Fibroblast of lung (primary cell): ENCODE measurements at regions not wholly inside any gene's neighbourhood (a gene's known extent, or its start where the extent isn't known, plus 50 kb on each side); places are given as distances from the start of the nearest gene placed in this dataset.

ENCODE experiments used
- DNase-seq, 2 donors: peaks; one replicate each; pipeline versions ENCODE4 v3.0.0 to v3.0.0-alpha.2; 2010; ENCODE audit warnings: low read depth in 2 of 2
- H2AFZ ChIP-seq: 2 replicates; pipeline ENCODE4 v1.5.1; 2012; ENCODE audit warnings: low read length, control low read depth, inconsistent platforms
- H3K27ac ChIP-seq: 2 replicates; pipeline ENCODE4 v1.5.1; 2011; ENCODE audit warnings: low read length, control low read depth; ENCODE audit not compliant: insufficient read depth
- H3K27me3 ChIP-seq: 2 replicates; pipeline ENCODE4 v1.5.1; 2011; ENCODE audit warnings: mild to moderate bottlenecking, low read length; ENCODE audit not compliant: control insufficient read depth, insufficient read depth
- H3K36me3 ChIP-seq: 2 replicates; pipeline ENCODE4 v1.5.1; 2011; ENCODE audit warnings: low read length; ENCODE audit not compliant: control insufficient read depth, insufficient read depth
- H3K4me1 ChIP-seq: 2 replicates; pipeline ENCODE4 v1.5.1; 2011; ENCODE audit warnings: low read length; ENCODE audit not compliant: control insufficient read depth, insufficient read depth; ENCODE audit errors: extremely low read depth
- H3K4me2 ChIP-seq: 2 replicates; pipeline ENCODE4 v1.5.1; 2011; ENCODE audit warnings: low read length, control low read depth; ENCODE audit not compliant: insufficient read depth; ENCODE audit errors: extremely low read depth
- H3K4me3 ChIP-seq, 4 experiments: fragments of 200-600 bp in 1 of 4; sonication (generic) in 1 of 4; replicated peaks in 1 of 4; 2 replicates each; pipeline ENCODE4 v1.5.1; 2011 to 2016; ENCODE audit warnings: low read length in 4 of 4, low read depth in 3 of 4, mild to moderate bottlenecking in 3 of 4, control low read depth in 2 of 4, inconsistent platforms in 1 of 4, mixed read lengths in 1 of 4; ENCODE audit not compliant: insufficient read depth in 1 of 4; ENCODE audit errors: control extremely low read depth in 1 of 4
- H3K79me2 ChIP-seq: 2 replicates; pipeline ENCODE4 v1.5.1; 2012; ENCODE audit warnings: mild to moderate bottlenecking, low read length, inconsistent platforms; ENCODE audit not compliant: control insufficient read depth, insufficient read depth
- H3K9ac ChIP-seq: 2 replicates; pipeline ENCODE4 v1.5.1; 2011; ENCODE audit warnings: mild to moderate bottlenecking, low read length, control low read depth; ENCODE audit not compliant: insufficient read depth
- H3K9me3 ChIP-seq: 2 replicates; pipeline ENCODE4 v1.5.1; 2012; ENCODE audit warnings: low read depth, low read length; ENCODE audit not compliant: control insufficient read depth, insufficient read depth
- H4K20me1 ChIP-seq: 2 replicates; pipeline ENCODE4 v1.5.1; 2011; ENCODE audit warnings: low read length; ENCODE audit not compliant: control insufficient read depth, insufficient read depth; ENCODE audit errors: extremely low read depth
- EZH2 ChIP-seq: IDR thresholded peaks from 2 replicates; pipeline ENCODE4 v1.5.1; 2012; ENCODE audit warnings: low read length, control low read depth, mild to moderate bottlenecking; ENCODE audit errors: missing control alignments
- TF ChIP-seq, protein P1 (sequence below), 2 donors: IDR thresholded peaks in 1 of 2; conservative IDR thresholded peaks in 1 of 2; 1 replicate in 1 of 2; 2 replicates in 1 of 2; pipeline ENCODE4 v1.5.1; 2011 to 2012; ENCODE audit warnings: low read length in 2 of 2, control low read depth in 1 of 2, inconsistent platforms in 1 of 2, low read depth in 1 of 2, mild to moderate bottlenecking in 1 of 2

DNA sequence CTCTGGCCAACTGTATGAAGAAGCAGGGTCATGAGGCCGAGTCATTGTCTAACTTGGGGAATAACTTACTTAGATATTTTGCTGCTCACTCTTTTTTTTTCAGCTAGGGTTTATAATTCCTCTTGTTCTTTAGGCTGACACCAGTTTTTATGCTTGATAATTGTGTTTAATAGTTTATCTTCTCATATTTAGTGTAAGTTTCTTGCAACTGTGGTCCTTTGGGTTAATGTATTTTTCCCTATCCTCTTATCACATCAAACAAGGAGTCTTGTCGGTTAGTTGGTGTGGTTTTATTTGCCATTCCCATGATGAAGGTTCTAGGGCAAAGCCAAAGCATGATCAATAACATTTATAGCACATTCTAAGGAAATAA, 204.6 kb downstream of the NUFIP1 start:
- no peak overlapping the region for H2AFZ ChIP-seq
- H3K9me3 ChIP-seq, result no peaks in the 10 kb centered on the region
- H3K36me3 ChIP-seq, result no peaks in the 10 kb centered on the region
- no peak overlapping the region for H3K9ac ChIP-seq
- H3K4me1 ChIP-seq, result no peaks in the 10 kb centered on the region
- TF ChIP-seq, protein P1, sequence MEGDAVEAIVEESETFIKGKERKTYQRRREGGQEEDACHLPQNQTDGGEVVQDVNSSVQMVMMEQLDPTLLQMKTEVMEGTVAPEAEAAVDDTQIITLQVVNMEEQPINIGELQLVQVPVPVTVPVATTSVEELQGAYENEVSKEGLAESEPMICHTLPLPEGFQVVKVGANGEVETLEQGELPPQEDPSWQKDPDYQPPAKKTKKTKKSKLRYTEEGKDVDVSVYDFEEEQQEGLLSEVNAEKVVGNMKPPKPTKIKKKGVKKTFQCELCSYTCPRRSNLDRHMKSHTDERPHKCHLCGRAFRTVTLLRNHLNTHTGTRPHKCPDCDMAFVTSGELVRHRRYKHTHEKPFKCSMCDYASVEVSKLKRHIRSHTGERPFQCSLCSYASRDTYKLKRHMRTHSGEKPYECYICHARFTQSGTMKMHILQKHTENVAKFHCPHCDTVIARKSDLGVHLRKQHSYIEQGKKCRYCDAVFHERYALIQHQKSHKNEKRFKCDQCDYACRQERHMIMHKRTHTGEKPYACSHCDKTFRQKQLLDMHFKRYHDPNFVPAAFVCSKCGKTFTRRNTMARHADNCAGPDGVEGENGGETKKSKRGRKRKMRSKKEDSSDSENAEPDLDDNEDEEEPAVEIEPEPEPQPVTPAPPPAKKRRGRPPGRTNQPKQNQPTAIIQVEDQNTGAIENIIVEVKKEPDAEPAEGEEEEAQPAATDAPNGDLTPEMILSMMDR (conservative IDR thresholded peaks at IDR 0.05 in 1 of 2, IDR thresholded peaks at IDR 0.05 in 1 of 2; ENCODE audit: low read depth in 1 of 2, low read length in 2 of 2), result no peak
- TF ChIP-seq EZH2, result no peak
- no peaks in the 10 kb centered on the region for H3K27me3 ChIP-seq
- H3K27ac ChIP-seq, result no peak overlapping the region
- DNase-seq, result no peak
- H3K4me3 ChIP-seq, result no peak overlapping the region
- H3K4me2 ChIP-seq, result no peak overlapping the region
- no peaks in the 10 kb centered on the region for H4K20me1 ChIP-seq
- no peaks in the 10 kb centered on the region for H3K79me2 ChIP-seq

DNA sequence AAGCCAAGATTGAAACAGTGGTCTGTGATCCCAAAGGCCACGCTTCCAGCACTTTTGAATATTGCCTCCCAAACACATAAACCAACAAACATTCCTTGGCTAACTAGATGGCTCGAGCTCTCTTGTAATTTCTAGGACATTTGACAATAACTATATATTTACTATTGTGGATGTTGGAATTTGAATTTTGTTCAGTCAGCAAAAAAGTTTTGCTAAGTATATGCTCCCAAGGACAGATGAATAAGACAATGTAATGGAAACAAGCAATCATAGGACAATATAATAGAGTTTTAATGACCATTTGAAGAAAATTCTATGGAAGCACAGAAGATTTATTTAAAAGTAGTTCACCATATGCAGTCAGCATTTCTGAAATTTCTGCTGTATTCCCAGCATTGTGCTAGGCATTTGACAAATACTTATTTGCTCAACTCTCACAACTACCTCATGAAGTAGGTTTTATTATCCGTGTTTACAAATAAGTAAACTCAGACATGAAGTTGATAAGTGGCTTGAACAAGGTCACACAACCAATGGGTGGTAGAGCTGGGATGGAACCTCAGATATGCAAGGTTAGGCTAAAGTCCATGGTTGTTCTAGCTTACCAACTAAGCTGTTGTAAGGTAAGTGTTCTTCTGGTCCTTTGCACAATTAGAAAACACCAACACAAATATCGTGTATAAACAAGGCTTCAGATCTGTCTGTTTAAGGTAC, 205.1 kb downstream of the NUFIP1 start:
- H3K4me3 ChIP-seq, result no peak overlapping the region
- no peaks in the 10 kb centered on the region for H3K79me2 ChIP-seq
- TF ChIP-seq, protein P1 (conservative IDR thresholded peaks at IDR 0.05 in 1 of 2, IDR thresholded peaks at IDR 0.05 in 1 of 2; ENCODE audit: low read depth in 1 of 2, low read length in 2 of 2), result no peak
- no peak for TF ChIP-seq EZH2
- H3K36me3 ChIP-seq, result no peaks in the 10 kb centered on the region
- H3K4me1 ChIP-seq, result no peaks in the 10 kb centered on the region
- H3K27ac ChIP-seq, result no peak overlapping the region
- no peaks in the 10 kb centered on the region for H4K20me1 ChIP-seq
- no peak overlapping the region for H3K4me2 ChIP-seq
- no peak overlapping the region for H3K9ac ChIP-seq
- H3K9me3 ChIP-seq, result no peaks in the 10 kb centered on the region
- H2AFZ ChIP-seq, result no peak overlapping the region
- no peaks in the 10 kb centered on the region for H3K27me3 ChIP-seq
- no peak for DNase-seq

DNA sequence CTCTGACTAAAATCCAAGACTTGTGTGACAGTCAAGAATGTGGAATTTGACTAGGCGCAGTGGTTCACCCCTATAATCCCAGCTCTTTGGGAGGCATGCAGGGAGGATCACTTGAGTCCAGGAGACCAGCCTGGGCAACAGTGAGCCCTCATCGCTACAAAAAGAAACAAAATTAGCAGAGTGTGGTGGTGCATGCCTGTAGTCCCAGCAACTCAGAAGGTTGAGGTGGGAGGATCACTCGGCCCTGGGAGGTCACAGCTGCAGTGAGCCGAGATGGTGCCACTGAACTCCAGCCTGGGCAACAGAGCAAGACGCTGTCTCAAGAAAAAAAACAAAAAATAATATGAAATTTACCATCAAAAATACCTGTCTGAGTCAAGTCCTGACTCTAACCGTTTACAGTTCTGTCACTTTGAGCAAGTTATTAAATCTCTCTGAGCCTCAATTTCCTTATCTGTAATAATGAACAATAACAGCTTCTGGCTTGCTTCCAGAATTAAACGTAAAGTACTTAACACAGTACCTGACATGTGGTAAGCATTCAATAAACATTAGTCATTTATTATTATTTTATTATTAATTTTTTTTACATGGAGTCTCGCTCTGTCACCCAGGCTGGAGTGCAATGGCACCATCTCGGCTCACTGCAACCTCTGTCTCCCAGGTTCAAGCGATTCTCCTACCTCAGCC, 204.6 kb upstream of the TSC22D1 start:
- H3K27ac ChIP-seq, result no peak overlapping the region
- no peak for TF ChIP-seq EZH2
- TF ChIP-seq, protein P1 (conservative IDR thresholded peaks at IDR 0.05 in 1 of 2, IDR thresholded peaks at IDR 0.05 in 1 of 2; ENCODE audit: low read depth in 1 of 2, low read length in 2 of 2), result no peak
- H3K9ac ChIP-seq, result no peak overlapping the region
- H3K9me3 ChIP-seq, result no peaks in the 10 kb centered on the region
- H3K36me3 ChIP-seq, result no peaks in the 10 kb centered on the region
- H3K4me3 ChIP-seq, result no peak overlapping the region
- no peaks in the 10 kb centered on the region for H3K27me3 ChIP-seq
- no peak for DNase-seq
- no peaks in the 10 kb centered on the region for H3K79me2 ChIP-seq
- H4K20me1 ChIP-seq, result no peaks in the 10 kb centered on the region
- no peaks in the 10 kb centered on the region for H3K4me1 ChIP-seq
- H2AFZ ChIP-seq, result no peak overlapping the region
- no peak overlapping the region for H3K4me2 ChIP-seq
